ENCODE measurements at regions not wholly inside any gene's neighbourhood (a gene's known extent, or its start where the extent isn't known, plus 50 kb on each side); places are given as distances from the start of the nearest gene placed in this dataset.

GRCh38 chr1:80973101-80973500 is 827.6 kb upstream of the ADGRL2 start:
- Histone ChIP-seq H3K4me1 (ENCODE audit: insufficient read depth, low read length, severe bottlenecking) (no peaks in the 10 kb centered on the region), H2AFZ (ENCODE audit: low read length) (no peak overlapping the region), H3K36me3 (ENCODE audit: insufficient read depth, low read length) (no peaks in the 10 kb centered on the region), H3K9ac (ENCODE audit: low read length) (no peak overlapping the region), H3K9me2 (ENCODE audit: low read depth, low read length) (no peaks in the 10 kb centered on the region), H3K79me2 (ENCODE audit: insufficient read depth, low read length) (no peaks in the 10 kb centered on the region), H4K20me1 (ENCODE audit: insufficient read depth, low read length) (no peaks in the 10 kb centered on the region), H3K4me2 (ENCODE audit: low read length) (no peak overlapping the region), H3K4me3 (ENCODE audit: low read depth, low read length, poor library complexity, severe bottlenecking) (no peak overlapping the region), H3F3A (ENCODE audit: insufficient read depth, low read length) (no peaks in the 10 kb centered on the region), H3K27me3 (ENCODE audit: insufficient read depth, low read length) (no peaks in the 10 kb centered on the region), H3K9me3 (ENCODE audit: low read length) (no peaks in the 10 kb centered on the region), H3K27ac (ENCODE audit: low read depth, low read length, poor library complexity, severe bottlenecking) (no peak overlapping the region)
- no peak for TF ChIP-seq CTCF (IDR thresholded peaks at IDR 0.05; ENCODE audit: low read length)
- no peak for TF ChIP-seq EZH2 (IDR thresholded peaks at IDR 0.05; ENCODE audit: borderline replicate concordance, low read length)

- Histone ChIP-seq H3K4me2 (ENCODE audit: low read length) (no peak overlapping the region), H3K4me1 (ENCODE audit: insufficient read depth, low read length, severe bottlenecking) (no peaks in the 10 kb centered on the region)
Observed at GRCh38 chr1:80966266-80966665, 834.5 kb upstream of the ADGRL2 start.

GRCh38 chr1:80962564-80962963 is 838.2 kb upstream of the ADGRL2 start:
- Histone ChIP-seq H3K4me2 (ENCODE audit: low read length) (no peak overlapping the region), H3K36me3 (ENCODE audit: insufficient read depth, low read length) (no peaks in the 10 kb centered on the region), H3K27ac (ENCODE audit: low read depth, low read length, poor library complexity, severe bottlenecking) (no peak overlapping the region), H3K27me3 (ENCODE audit: insufficient read depth, low read length) (no peaks in the 10 kb centered on the region), H3K9me3 (ENCODE audit: low read length) (no peaks in the 10 kb centered on the region), H3K4me1 (ENCODE audit: insufficient read depth, low read length, severe bottlenecking) (no peaks in the 10 kb centered on the region), H4K20me1 (ENCODE audit: insufficient read depth, low read length) (no peaks in the 10 kb centered on the region), H3F3A (ENCODE audit: insufficient read depth, low read length) (no peaks in the 10 kb centered on the region), H2AFZ (ENCODE audit: low read length) (no peak overlapping the region), H3K4me3 (ENCODE audit: low read depth, low read length, poor library complexity, severe bottlenecking) (no peak overlapping the region), H3K9ac (ENCODE audit: low read length) (no peak overlapping the region), H3K9me2 (ENCODE audit: low read depth, low read length) (no peaks in the 10 kb centered on the region), H3K79me2 (ENCODE audit: insufficient read depth, low read length) (no peaks in the 10 kb centered on the region)
- no peak for TF ChIP-seq CTCF (IDR thresholded peaks at IDR 0.05; ENCODE audit: low read length)
- no peak for TF ChIP-seq EZH2 (IDR thresholded peaks at IDR 0.05; ENCODE audit: borderline replicate concordance, low read length)

More at GRCh38 chr1:80966266-80966665, 834.5 kb upstream of the ADGRL2 start:
- H3K36me3 ChIP-seq (ENCODE audit: insufficient read depth, low read length) = no peaks in the 10 kb centered on the region
- no peak overlapping the region for H3K9ac ChIP-seq (ENCODE audit: low read length)
- no peaks in the 10 kb centered on the region for H3K27me3 ChIP-seq (ENCODE audit: insufficient read depth, low read length)
- no peak overlapping the region for H3K4me3 ChIP-seq (ENCODE audit: low read depth, low read length, poor library complexity, severe bottlenecking)
- no peaks in the 10 kb centered on the region for H3K9me2 ChIP-seq (ENCODE audit: low read depth, low read length)
- H2AFZ ChIP-seq (ENCODE audit: low read length) = no peak overlapping the region
- no peaks in the 10 kb centered on the region for H3F3A ChIP-seq (ENCODE audit: insufficient read depth, low read length)
- no peak overlapping the region for H3K27ac ChIP-seq (ENCODE audit: low read depth, low read length, poor library complexity, severe bottlenecking)
- TF ChIP-seq EZH2 (IDR thresholded peaks at IDR 0.05; ENCODE audit: borderline replicate concordance, low read length) (no peak), CTCF (IDR thresholded peaks at IDR 0.05; ENCODE audit: low read length) (no peak)
- no peaks in the 10 kb centered on the region for H4K20me1 ChIP-seq (ENCODE audit: insufficient read depth, low read length)
- H3K79me2 ChIP-seq (ENCODE audit: insufficient read depth, low read length) = no peaks in the 10 kb centered on the region
- H3K9me3 ChIP-seq (ENCODE audit: low read length) = no peaks in the 10 kb centered on the region
